Aorta (tissue), 5 donors: ENCODE measurements at regions not wholly inside any gene's neighbourhood (a gene's known extent, or its start where the extent isn't known, plus 50 kb on each side); places are given as distances from the start of the nearest gene placed in this dataset.

Experiments
- ATAC-seq: fragments of 200-7000 bp; cut with Tn5 transposase; one replicate; pipeline ENCODE4 v1.9.1; 2022; ENCODE audit warnings: moderate library complexity; ENCODE audit not compliant: low FRiP score
- DNase-seq, 2 donors: peaks; one replicate each; pipeline ENCODE4 v3.0.0-alpha.2; 2020
- H3K27ac ChIP-seq, 2 donors: one replicate each; pipeline ENCODE4 v1.5.1; 2013; ENCODE audit warnings: low read length in 2 of 2, mild to moderate bottlenecking in 2 of 2, moderate library complexity in 2 of 2, control low read depth in 1 of 2, inconsistent platforms in 1 of 2, low read depth in 1 of 2
- H3K27me3 ChIP-seq, 2 donors: one replicate each; pipeline ENCODE4 v1.6.1; 2013; ENCODE audit warnings: control low read depth in 1 of 2, low read length in 1 of 2, mild to moderate bottlenecking in 1 of 2, moderate library complexity in 1 of 2; ENCODE audit not compliant: insufficient read depth in 2 of 2, control insufficient read depth in 1 of 2
- H3K36me3 ChIP-seq, 2 donors: one replicate each; pipeline ENCODE4 v1.6.1; 2013; ENCODE audit warnings: control low read depth in 1 of 2, low read length in 1 of 2, mild to moderate bottlenecking in 1 of 2; ENCODE audit not compliant: insufficient read depth in 2 of 2, control insufficient read depth in 1 of 2
- H3K4me1 ChIP-seq, 2 donors: one replicate each; pipeline ENCODE4 v1.6.1; 2013; ENCODE audit warnings: low read length in 2 of 2, control low read depth in 1 of 2, mild to moderate bottlenecking in 1 of 2, moderate library complexity in 1 of 2; ENCODE audit not compliant: insufficient read depth in 2 of 2, control insufficient read depth in 1 of 2
- H3K4me3 ChIP-seq, 2 donors: one replicate each; pipeline ENCODE4 v1.5.1; 2013; ENCODE audit warnings: low read length in 2 of 2, control low read depth in 1 of 2, mild to moderate bottlenecking in 1 of 2
- H3K9me3 ChIP-seq: one replicate; pipeline ENCODE4 v1.6.1; 2013; ENCODE audit warnings: mild to moderate bottlenecking, low read length; ENCODE audit not compliant: control insufficient read depth
- WGBS, 2 donors: extraction: QIAGEN DNeasy Blood & Tissue Kit; methylation state at CpG; one replicate each; pipeline ENCODE4 v1.1.7; 2013; 5-methylcytosine and 5-hydroxymethylcytosine counted together
- intact Hi-C, 2 donors: fragments of 100-400 bp; cut with DNase I; formaldehyde crosslinking; loops; one replicate each; pipeline versions ENCODE4 v1.14.2 to v1.15.0; 2022
- donor health status: healthy with polysubstance abuse.
- donor health status: Bipolar disorder and iron deficiency.
- donor health status: DM: no; HTN: no; CAD: no.
- donor health status: DM: no; HTN: no; CAD: no.
- donor health status: DM: yes; HTN: yes; CAD: no.

DNA sequence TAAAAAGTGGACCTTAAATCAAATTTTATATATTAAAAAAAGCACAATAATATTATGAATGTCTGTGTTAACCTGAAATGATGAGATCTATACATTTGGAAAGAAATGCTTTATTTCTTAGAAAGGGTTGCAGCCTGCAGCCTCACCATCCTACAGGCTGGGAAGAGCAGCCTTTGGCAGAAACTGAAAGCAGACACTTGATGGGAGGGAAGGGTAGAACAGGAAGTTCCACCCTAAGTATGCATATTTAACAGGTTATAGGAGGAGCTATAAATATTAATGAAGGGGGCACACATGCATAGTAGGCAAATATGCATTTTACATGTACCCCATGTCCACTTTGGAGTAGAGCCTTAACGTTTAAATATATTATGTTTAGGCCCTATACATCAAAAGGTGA is 498.0 kb downstream of the FLRT2 start:
- intact Hi-C loops = no loop called here
- DNase-seq (no peak), ATAC-seq (no peak)
- Histone ChIP-seq H3K4me1 (no peaks in the 10 kb centered on the region), H3K27ac (no peak overlapping the region), H3K36me3 (no peaks in the 10 kb centered on the region), H3K9me3 (no peaks in the 10 kb centered on the region), H3K27me3 (no peaks in the 10 kb centered on the region), H3K4me3 (no peak overlapping the region)
- 68 to 84% methylated on average over 1 of the region's 1 CpG for WGBS, 2 donors

DNA sequence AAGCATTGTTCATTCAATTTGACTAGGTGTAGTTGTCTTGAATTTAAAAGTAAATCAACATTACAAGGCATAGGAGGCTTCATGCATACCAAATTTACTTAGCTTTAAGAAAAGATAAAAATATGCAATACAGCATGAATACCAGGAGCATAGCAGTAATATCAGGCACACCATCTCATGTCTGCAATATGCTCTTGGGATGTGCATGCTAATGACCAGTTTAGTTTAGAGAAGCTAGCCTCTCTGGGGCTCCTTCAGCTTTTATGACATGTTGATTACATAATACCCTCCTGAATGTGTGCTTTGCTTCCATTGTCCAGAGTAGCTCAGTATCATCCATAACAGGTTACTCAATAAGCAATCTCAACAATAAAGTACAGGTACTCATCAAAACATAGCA is 497.2 kb downstream of the FLRT2 start:
- H3K27ac ChIP-seq = no peak overlapping the region
- H3K36me3 ChIP-seq = no peaks in the 10 kb centered on the region
- no peak overlapping the region for H3K4me3 ChIP-seq
- intact Hi-C loops = no loop called here
- no peaks in the 10 kb centered on the region for H3K27me3 ChIP-seq
- DNase-seq (no peak), ATAC-seq (no peak)
- H3K4me1 ChIP-seq = no peaks in the 10 kb centered on the region
- H3K9me3 ChIP-seq = no peaks in the 10 kb centered on the region

DNA sequence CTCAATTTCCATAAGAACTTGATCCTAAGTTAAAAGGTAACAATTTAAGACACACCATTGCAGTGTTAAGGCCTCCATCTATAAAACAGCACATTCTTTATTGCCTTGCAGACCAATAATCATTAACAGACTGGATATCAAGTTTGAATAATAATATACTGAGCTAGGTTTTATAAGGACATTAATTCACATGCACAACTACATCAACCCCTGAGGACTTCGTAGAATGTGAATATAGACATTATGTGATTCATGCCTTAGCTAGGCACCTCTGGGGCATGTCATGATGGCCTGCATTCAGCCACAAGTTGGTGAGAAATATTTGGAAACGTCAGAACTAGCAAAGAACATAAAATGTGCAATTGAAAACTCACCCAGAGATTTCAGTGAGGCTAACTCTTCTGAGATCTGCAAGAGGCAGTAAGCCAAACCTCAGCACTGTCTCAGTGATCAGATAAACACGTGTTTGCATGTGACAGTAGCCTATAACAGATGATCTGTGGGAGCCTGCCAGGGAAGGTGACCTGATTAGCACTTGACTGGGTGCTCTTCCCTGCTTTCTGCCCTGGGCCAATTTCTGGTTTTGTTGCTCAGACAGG is 492.2 kb downstream of the FLRT2 start:
- 38 to 44% methylated on average over 3 of the region's 3 CpGs for WGBS, 2 donors
- no peaks in the 10 kb centered on the region for H3K27me3 ChIP-seq
- ATAC-seq = no peak
- intact Hi-C loops = no loop called here
- no peak overlapping the region for H3K4me3 ChIP-seq
- no peaks in the 10 kb centered on the region for H3K36me3 ChIP-seq
- H3K4me1 ChIP-seq = no peaks in the 10 kb centered on the region
- H3K27ac ChIP-seq = no peak overlapping the region
- no peaks in the 10 kb centered on the region for H3K9me3 ChIP-seq
- no peak for DNase-seq

DNA sequence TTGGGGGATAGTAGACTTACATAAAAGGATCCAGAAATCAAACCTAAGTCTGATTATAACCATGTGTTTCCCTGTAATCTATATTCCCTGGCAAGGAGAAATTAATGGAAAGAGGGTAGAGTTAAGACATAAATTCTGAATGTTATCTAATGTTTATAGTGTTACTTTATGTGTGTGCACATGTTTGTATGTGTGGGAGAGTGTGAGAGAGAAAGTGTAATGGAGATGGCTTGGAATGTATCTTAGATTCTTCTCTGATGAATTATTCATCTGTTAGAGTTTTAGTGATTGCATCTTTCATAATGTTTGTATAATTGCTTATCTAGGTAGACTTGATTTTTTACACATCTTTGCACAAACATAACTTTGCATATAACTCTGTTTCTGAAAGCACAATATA is 490.9 kb downstream of the FLRT2 start:
- intact Hi-C loops = no loop called here
- Histone ChIP-seq H3K27me3 (no peaks in the 10 kb centered on the region), H3K27ac (no peak overlapping the region), H3K9me3 (no peaks in the 10 kb centered on the region), H3K36me3 (no peaks in the 10 kb centered on the region), H3K4me1 (no peaks in the 10 kb centered on the region), H3K4me3 (no peak overlapping the region)
- no peak for DNase-seq
- no peak for ATAC-seq

DNA sequence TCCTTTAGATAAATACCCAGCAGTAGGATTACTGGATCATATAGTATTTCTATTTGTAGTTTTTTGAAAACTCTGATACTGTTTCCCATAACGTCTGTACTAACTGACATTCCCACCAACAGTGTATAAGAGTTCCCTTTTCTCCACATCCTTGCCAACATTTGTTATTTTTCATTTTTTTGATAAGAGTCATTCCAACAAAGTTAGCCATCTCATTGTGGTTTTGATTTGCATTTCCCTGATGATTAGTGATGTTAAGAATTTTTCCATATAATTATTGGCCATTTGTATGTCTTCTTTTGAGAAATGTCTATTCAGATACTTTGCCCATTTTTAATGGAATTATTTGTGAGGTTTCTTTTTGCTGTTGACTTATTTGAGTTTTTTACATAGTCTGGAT is 486.0 kb downstream of the FLRT2 start:
- no peaks in the 10 kb centered on the region for H3K9me3 ChIP-seq
- no peaks in the 10 kb centered on the region for H3K4me1 ChIP-seq
- 6% methylated on average over 1 of the region's 1 CpG for WGBS, 2 donors
- H3K4me3 ChIP-seq = no peak overlapping the region
- no peaks in the 10 kb centered on the region for H3K27me3 ChIP-seq
- no peak for DNase-seq
- no peak for ATAC-seq
- intact Hi-C loops = no loop called here
- no peaks in the 10 kb centered on the region for H3K36me3 ChIP-seq
- no peak overlapping the region for H3K27ac ChIP-seq

DNA sequence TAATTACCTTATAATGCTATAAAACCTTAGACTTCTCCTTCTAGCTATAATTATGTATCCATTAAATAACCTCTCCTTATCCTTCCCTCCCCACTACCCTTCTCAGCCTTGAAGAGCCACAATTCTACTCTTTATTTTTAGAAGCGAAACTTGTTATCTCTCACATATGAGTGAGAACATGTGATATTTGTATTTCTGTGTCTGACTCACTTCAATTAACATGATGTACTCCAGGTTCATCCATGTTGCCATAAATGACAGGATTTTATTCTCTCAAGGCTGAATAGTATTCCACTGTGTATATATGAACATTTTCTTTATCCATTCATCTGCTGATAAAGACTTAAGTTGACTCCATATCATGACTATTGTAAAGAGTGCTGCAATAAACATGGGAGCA is 485.6 kb downstream of the FLRT2 start:
- WGBS, 2 donors = 55 to 71% methylated on average over 1 of the region's 1 CpG
- Histone ChIP-seq H3K4me1 (no peaks in the 10 kb centered on the region), H3K9me3 (no peaks in the 10 kb centered on the region), H3K27ac (no peak overlapping the region), H3K27me3 (no peaks in the 10 kb centered on the region), H3K36me3 (no peaks in the 10 kb centered on the region), H3K4me3 (no peak overlapping the region)
- intact Hi-C loops = no loop called here
- no peak for DNase-seq
- ATAC-seq = no peak

DNA sequence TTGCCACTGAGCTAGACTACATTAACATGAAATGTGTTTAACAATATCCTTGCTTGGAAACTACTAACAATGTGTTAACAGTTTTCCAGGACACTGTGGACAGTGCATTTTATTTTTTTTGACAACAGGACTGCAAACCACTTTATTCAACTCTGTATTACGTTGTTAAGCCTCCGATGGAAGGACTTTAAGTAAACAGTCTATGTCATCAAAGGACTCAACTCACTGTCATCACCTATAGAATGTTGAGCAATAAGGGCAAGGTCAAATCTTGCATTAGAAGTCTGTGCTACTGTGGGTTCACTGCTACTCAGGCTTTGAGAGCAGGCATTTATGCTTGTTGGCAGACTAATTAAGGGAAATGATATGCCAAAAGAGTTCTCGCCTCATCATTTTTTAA is 483.7 kb downstream of the FLRT2 start:
- no peaks in the 10 kb centered on the region for H3K36me3 ChIP-seq
- H3K27ac ChIP-seq = no peak overlapping the region
- H3K4me1 ChIP-seq = no peaks in the 10 kb centered on the region
- 36 to 38% methylated on average over 3 of the region's 3 CpGs for WGBS, 2 donors
- DNase-seq = no peak
- no peaks in the 10 kb centered on the region for H3K9me3 ChIP-seq
- no peak for ATAC-seq
- no peaks in the 10 kb centered on the region for H3K27me3 ChIP-seq
- intact Hi-C loops = no loop called here
- no peak overlapping the region for H3K4me3 ChIP-seq

DNA sequence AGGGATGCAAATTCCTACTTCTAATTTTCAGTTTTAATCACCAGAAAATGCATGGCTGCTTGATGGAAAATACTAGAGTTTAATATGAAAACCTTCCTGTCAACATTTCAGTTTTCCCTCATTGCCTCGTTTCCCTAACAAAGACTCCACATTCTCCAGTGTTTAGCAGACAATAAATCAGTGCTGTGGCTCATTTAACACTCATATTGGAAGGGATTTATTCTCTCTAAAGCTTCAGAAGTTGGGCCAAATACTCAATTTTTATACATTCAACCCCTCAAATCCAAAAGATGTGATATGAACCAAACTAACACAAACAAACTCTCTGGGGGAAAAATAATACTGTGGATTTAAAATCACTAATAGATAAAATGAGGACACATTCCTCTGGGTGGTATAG is 482.5 kb downstream of the FLRT2 start:
- DNase-seq (no peak), ATAC-seq (no peak)
- Histone ChIP-seq H3K9me3 (no peaks in the 10 kb centered on the region), H3K27me3 (no peaks in the 10 kb centered on the region), H3K27ac (no peak overlapping the region), H3K36me3 (no peaks in the 10 kb centered on the region), H3K4me3 (no peak overlapping the region), H3K4me1 (no peaks in the 10 kb centered on the region)
- WGBS, 2 donors = 10 to 18% methylated on average over 1 of the region's 1 CpG
- intact Hi-C loops = no loop called here

DNA sequence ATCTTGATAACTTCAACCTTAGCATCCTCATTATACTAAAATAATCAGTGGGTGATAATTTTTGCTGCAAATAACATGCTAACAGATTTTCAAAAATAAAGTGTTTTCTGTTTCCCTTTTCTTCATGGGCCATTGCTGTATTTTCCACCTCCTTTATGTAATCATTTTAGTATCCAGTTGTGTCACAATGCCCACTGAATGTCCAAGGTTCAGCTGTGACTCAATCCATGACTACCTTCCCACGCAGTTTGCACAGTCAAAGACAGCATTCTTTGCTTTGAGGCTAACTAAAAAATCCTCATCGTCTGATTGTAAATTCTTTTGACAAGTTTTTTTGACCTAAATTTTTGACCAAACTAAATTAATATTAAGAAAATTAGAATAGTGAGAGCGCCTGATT is 474.1 kb downstream of the FLRT2 start:
- H3K9me3 ChIP-seq = no peaks in the 10 kb centered on the region
- H3K27ac ChIP-seq = no peak overlapping the region
- ATAC-seq (no peak), DNase-seq (no peak)
- H3K27me3 ChIP-seq = no peaks in the 10 kb centered on the region
- no peak overlapping the region for H3K4me3 ChIP-seq
- 77 to 83% methylated on average over 3 of the region's 3 CpGs for WGBS, 2 donors
- intact Hi-C loops = no loop called here
- no peaks in the 10 kb centered on the region for H3K36me3 ChIP-seq
- no peaks in the 10 kb centered on the region for H3K4me1 ChIP-seq
